ENCODE measurements at regions not wholly inside any gene's neighbourhood (a gene's known extent, or its start where the extent isn't known, plus 50 kb on each side); places are given as distances from the start of the nearest gene placed in this dataset.

DNA sequence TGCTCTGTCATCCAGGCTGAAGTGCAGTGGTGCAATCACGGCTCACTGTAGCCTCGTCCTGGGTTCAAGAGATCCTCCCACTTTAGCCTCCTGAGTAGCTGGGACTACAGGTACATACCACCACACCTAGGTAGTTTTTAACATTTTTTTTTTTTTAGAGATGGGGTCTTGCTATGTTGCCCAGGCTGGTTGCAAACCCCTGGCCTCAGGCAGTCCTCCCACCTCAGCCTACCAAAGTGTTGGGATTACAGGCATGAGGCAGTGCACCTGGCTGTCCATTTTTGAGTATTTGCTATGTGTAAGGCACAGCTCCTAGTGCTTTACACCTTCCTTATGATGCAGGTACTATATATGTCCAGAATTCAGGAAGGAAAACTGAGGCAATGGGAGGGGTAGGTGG, 138.8 kb upstream of the ZNF536 start:
- H3K4me1 Mint-ChIP-seq (ENCODE audit: low read depth) = no peaks in the 10 kb centered on the region
- no peak overlapping the region for H3K27ac Mint-ChIP-seq
- peaks cover 67% of the 10 kb centered on the region for H3K27me3 Mint-ChIP-seq
- H3K4me3 Mint-ChIP-seq = no peak overlapping the region
- H3K9me3 Mint-ChIP-seq = no peaks in the 10 kb centered on the region
- H3K36me3 Mint-ChIP-seq (ENCODE audit: low read depth) = no peaks in the 10 kb centered on the region

DNA sequence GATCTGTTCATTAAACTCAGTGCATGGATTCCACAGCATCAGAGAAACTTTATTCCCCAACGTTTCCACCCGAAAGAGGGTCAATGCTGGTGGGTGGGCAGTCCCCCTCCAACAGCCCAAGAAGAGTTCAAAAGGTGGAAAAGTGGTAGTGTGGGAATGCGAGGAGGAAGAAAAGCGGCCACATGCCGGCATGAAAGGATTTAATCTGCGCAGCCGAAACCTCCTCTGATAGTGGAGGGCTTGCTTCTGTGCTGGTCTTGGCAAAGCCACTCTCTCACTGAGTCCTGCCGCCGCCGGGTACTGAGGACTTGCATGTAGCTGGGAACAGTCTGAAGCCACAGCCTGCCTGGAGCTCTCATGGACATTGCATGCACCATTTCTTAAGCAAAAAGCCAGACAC, 136.2 kb upstream of the ZNF536 start:
- Mint-ChIP-seq H3K36me3 (ENCODE audit: low read depth) (no peaks in the 10 kb centered on the region), H3K4me3 (no peak overlapping the region), H3K9me3 (no peaks in the 10 kb centered on the region), H3K27me3 (peaks cover 47% of the 10 kb centered on the region), H3K27ac (no peak overlapping the region), H3K4me1 (ENCODE audit: low read depth) (no peaks in the 10 kb centered on the region)

DNA sequence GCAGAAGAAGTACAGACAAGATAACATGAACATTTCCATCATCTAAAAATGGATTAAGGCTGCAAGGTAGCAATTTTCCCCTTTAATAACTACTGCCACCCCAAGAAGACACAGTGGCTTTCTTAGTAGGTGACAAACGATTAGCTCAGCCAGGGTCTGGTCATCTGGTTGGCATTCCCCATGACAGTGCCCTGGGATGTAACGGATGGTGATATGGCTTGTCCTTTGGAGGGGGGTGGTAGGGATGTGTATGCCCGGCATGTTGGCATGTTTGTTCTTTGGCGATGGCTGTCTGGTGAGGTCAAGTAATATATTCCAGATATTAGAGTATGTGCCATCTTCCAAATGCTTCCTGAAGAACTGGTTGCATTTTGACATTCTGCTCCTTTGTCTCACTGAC, 135.6 kb upstream of the ZNF536 start:
- Mint-ChIP-seq H3K4me3 (no peak overlapping the region), H3K27ac (no peak overlapping the region), H3K27me3 (peaks cover 41% of the 10 kb centered on the region), H3K36me3 (ENCODE audit: low read depth) (no peaks in the 10 kb centered on the region), H3K9me3 (no peaks in the 10 kb centered on the region), H3K4me1 (ENCODE audit: low read depth) (no peaks in the 10 kb centered on the region)

DNA sequence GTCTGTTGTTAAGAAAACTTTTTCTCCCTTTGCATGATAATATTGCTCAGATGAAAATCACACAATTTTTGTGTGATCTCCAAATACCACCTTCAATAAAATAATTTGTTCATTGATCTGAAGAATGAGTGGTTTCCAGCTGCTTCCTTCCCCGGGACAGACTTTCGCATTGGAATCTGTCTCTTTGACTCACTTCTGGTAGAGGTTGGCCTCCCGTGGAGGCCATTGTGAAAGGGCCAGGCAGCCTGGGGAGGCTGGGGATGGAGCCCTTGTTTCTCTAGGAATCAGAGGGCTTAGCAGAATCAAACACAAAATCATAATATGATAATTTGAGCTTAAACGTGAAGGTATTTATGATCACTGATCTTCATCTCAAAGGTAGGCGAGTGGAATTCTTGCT, 135.0 kb upstream of the ZNF536 start:
- Mint-ChIP-seq H3K27ac (no peak overlapping the region), H3K27me3 (peaks cover 38% of the 10 kb centered on the region), H3K9me3 (no peaks in the 10 kb centered on the region), H3K36me3 (ENCODE audit: low read depth) (no peaks in the 10 kb centered on the region), H3K4me3 (no peak overlapping the region), H3K4me1 (ENCODE audit: low read depth) (no peaks in the 10 kb centered on the region)

DNA sequence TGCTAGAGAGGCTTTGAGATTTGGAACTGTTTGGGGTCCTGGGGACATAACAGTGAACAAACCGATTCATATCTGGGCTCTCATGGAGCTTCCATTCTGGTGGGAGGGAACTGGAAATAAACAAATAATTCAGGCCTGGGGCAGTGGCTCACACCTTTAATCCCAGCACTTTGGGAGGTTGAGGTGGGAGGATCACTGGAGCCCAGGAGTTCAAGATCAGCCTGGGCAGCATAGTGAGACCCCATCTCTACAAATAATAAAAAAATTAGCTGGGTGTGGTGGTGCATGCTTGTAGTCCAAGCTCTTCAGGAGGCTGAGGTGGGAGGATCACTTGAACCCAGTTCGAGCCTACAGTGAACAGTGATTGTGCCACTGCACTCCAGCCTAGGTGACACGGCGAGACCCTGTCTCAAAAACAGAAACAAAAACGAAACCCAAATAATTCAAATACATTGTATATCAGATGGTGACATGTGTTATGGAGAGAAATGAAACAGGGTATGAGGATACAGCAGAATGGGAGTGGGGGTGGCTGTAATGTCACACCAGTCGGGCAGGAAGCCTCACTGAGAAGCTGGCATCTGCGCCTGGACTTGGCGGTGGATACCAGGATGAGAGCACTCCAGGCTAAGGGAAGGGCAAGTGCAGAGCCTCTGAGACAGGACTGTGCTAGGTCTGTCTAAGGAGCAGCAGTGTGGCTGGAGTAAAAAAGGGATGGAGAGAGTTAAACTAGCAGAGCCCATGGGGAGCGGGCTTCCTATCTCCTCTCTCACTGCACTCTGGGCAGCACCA, 131.1 kb upstream of the ZNF536 start:
- Mint-ChIP-seq H3K27me3 (peaks cover 22% of the 10 kb centered on the region), H3K4me3 (no peak overlapping the region), H3K9me3 (no peaks in the 10 kb centered on the region), H3K4me1 (ENCODE audit: low read depth) (no peaks in the 10 kb centered on the region), H3K27ac (no peak overlapping the region), H3K36me3 (ENCODE audit: low read depth) (no peaks in the 10 kb centered on the region)

DNA sequence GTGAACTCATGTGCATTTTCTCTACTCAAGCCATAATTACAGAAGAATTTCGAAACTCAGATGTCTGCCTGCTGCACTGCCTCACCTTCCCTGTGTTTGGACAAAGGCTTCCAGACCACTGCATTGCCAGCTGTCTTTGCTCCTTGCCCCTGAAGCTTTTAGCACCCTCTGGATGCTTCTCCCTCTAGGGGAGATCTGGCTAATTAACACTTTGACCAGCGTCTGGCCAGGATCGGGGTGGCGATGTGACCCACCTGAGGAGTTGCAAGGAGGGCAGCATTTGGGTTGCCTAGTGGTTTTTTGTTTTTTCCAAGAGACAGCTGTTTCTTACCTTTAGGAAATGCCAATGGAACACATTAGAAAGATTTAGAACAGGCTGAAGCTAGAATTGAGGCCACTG, 127.7 kb upstream of the ZNF536 start:
- Mint-ChIP-seq H3K27ac (no peak overlapping the region), H3K36me3 (ENCODE audit: low read depth) (no peaks in the 10 kb centered on the region), H3K9me3 (no peaks in the 10 kb centered on the region), H3K4me1 (ENCODE audit: low read depth) (no peaks in the 10 kb centered on the region), H3K27me3 (peaks cover 4% of the 10 kb centered on the region), H3K4me3 (no peak overlapping the region)

DNA sequence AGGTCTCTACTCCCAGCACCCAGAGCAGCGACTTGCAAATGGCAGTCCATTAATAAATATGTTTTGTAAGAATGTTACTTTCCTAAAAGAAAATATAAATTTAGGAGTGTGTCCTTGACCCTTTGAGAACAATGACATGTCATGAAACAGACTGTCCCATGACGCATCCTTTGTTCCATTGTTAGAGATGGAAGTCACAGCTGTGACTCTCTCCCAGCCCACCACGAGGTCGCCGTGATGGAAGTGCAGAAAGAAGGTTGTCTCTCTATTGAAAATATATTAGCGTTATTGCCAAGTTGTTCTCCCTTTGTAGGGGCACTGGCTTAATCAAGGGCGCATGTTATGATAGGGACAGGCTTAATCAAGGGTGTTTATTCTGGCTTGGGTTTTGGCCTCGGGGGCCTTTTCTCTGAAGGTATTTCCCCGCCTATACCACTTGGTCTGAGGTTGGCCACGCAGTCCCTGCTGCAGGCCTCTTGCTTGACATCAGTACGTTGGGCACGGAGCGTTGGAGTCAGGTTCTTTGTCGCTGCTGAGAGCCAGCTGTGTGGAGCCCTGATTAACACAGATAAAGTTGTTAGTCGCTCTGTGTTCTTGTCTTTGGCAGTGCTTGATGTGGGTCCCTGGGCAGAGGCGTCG, 126.7 kb upstream of the ZNF536 start:
- Mint-ChIP-seq H3K27me3 (peaks cover 4% of the 10 kb centered on the region), H3K9me3 (no peaks in the 10 kb centered on the region), H3K4me1 (ENCODE audit: low read depth) (no peaks in the 10 kb centered on the region), H3K4me3 (no peak overlapping the region), H3K27ac (no peak overlapping the region), H3K36me3 (ENCODE audit: low read depth) (no peaks in the 10 kb centered on the region)

DNA sequence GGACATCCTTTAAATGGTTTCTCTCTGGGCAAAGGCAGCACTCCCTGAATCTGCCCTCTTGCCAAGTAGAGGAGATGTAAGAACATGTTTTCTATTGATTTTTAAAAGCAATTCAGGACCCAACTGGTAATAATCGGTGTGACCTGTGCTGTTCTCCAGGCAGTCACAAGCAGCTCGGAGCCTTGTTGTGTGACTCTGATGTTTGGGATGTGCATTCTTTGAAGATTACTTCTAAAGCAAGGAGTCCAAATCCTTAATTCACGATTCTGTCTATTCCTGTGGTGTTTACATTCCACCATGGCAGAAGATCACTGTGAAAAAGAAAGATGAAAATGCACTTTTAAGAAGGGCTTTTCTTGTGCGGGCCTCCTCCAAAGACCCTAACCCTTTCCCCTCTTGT, 122.3 kb upstream of the ZNF536 start:
- H3K9me3 Mint-ChIP-seq = no peaks in the 10 kb centered on the region
- H3K27ac Mint-ChIP-seq = no peak overlapping the region
- H3K27me3 Mint-ChIP-seq = peaks cover 37% of the 10 kb centered on the region
- H3K36me3 Mint-ChIP-seq (ENCODE audit: low read depth) = no peaks in the 10 kb centered on the region
- no peak overlapping the region for H3K4me3 Mint-ChIP-seq
- no peaks in the 10 kb centered on the region for H3K4me1 Mint-ChIP-seq (ENCODE audit: low read depth)

DNA sequence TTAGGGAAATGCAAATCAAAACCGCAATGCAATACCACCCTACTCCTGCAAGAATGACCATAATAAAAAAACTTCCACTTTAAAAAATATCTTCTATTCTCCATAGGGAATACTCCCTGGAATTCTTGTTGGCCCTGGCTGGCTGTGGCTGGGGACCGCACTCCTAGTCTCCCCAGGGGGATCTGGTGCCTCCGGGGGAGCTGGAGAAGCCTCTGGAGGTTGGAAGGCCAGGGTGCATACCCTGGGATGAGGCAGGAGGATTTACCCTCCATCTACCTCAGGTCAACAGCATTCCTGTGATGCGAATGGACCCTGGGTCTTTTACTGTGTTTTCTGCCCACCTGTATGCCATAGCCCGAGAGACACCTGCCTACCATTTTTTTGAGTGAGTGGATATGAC, 120.0 kb upstream of the ZNF536 start:
- Mint-ChIP-seq H3K27ac (no peak overlapping the region), H3K27me3 (peaks cover 55% of the 10 kb centered on the region), H3K4me1 (ENCODE audit: low read depth) (no peaks in the 10 kb centered on the region), H3K4me3 (no peak overlapping the region), H3K36me3 (ENCODE audit: low read depth) (no peaks in the 10 kb centered on the region), H3K9me3 (no peaks in the 10 kb centered on the region)

DNA sequence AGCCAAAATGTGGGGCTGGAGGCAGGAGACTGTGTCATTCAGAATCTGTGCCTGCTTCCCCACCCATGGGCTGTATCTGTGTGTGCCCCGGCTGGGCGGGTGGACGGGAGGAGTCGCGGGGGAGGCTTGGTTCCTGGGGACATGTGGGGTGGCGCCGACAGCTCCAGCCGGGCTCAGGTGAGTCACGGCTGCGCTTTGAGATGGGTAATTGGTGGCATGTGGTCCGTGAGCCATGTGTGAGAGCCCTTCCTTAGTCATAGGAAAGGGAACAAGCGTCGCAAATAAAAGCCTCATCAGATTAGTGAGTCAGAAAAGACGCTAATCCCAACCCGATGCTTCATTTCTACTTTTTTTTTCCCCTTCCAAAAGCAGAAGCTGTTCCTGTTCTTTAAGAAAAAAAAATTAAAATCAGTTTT, 118.6 kb upstream of the ZNF536 start:
- Mint-ChIP-seq H3K4me1 (ENCODE audit: low read depth) (no peaks in the 10 kb centered on the region), H3K36me3 (ENCODE audit: low read depth) (no peaks in the 10 kb centered on the region), H3K9me3 (no peaks in the 10 kb centered on the region), H3K27ac (no peak overlapping the region), H3K4me3 (no peak overlapping the region), H3K27me3 (peaks cover 60% of the 10 kb centered on the region)

DNA sequence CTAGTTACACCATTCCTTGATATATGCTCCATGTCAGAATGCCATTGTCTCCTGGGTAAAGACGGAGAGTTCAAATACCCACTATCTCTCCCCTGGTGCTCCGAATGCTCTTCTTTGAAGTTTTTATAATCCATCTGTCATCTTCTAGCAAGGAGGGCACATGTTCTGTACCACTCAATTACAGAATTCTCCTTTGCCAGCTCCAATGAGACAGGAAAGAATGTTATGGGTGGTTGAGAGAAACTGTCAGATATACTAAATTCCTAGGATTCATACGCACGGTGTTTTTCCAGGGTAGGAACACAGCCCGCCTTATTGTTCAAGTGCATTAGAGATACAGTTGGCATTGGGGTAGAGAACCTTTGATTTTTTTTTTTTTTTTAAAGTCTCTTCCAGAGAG, 118.0 kb upstream of the ZNF536 start:
- H3K9me3 Mint-ChIP-seq = no peaks in the 10 kb centered on the region
- no peaks in the 10 kb centered on the region for H3K36me3 Mint-ChIP-seq (ENCODE audit: low read depth)
- H3K27me3 Mint-ChIP-seq = peaks cover 60% of the 10 kb centered on the region
- H3K4me1 Mint-ChIP-seq (ENCODE audit: low read depth) = no peaks in the 10 kb centered on the region
- no peak overlapping the region for H3K27ac Mint-ChIP-seq
- H3K4me3 Mint-ChIP-seq = no peak overlapping the region

- Mint-ChIP-seq H3K9me3 (no peaks in the 10 kb centered on the region), H3K4me1 (ENCODE audit: low read depth) (no peaks in the 10 kb centered on the region), H3K27ac (no peak overlapping the region), H3K36me3 (ENCODE audit: low read depth) (no peaks in the 10 kb centered on the region), H3K4me3 (no peak overlapping the region), H3K27me3 (peaks cover 60% of the 10 kb centered on the region)
Measured at GRCh38 chr19:30254789-30255188, 117.4 kb upstream of the ZNF536 start.

GRCh38 chr19:30255791-30256495, 116.2 kb upstream of the ZNF536 start:
- no peaks in the 10 kb centered on the region for H3K36me3 Mint-ChIP-seq (ENCODE audit: low read depth)
- H3K27me3 Mint-ChIP-seq = peaks cover 66% of the 10 kb centered on the region
- H3K9me3 Mint-ChIP-seq = no peaks in the 10 kb centered on the region
- no peak overlapping the region for H3K27ac Mint-ChIP-seq
- H3K4me1 Mint-ChIP-seq (ENCODE audit: low read depth) = no peaks in the 10 kb centered on the region
- H3K4me3 Mint-ChIP-seq = no peak overlapping the region

GRCh38 chr19:30256496-30256850, 115.7 kb upstream of the ZNF536 start:
- peaks cover 65% of the 10 kb centered on the region for H3K27me3 Mint-ChIP-seq
- no peak overlapping the region for H3K27ac Mint-ChIP-seq
- no peaks in the 10 kb centered on the region for H3K36me3 Mint-ChIP-seq (ENCODE audit: low read depth)

GRCh38 chr19:30263830-30264381, 108.3 kb upstream of the ZNF536 start:
- Mint-ChIP-seq H3K27ac (no peak overlapping the region), H3K4me1 (ENCODE audit: low read depth) (no peaks in the 10 kb centered on the region), H3K36me3 (ENCODE audit: low read depth) (no peaks in the 10 kb centered on the region), H3K9me3 (no peaks in the 10 kb centered on the region), H3K27me3 (peaks cover 10% of the 10 kb centered on the region), H3K4me3 (no peak overlapping the region)

More at GRCh38 chr19:30256496-30256850, 115.7 kb upstream of the ZNF536 start:
- Mint-ChIP-seq H3K4me3 (no peak overlapping the region), H3K4me1 (ENCODE audit: low read depth) (no peaks in the 10 kb centered on the region), H3K9me3 (no peaks in the 10 kb centered on the region)

Data from stimulated activated naive CD8-positive, alpha-beta T cell treated with anti-CD3 and anti-CD28 coated beads, Interleukin-15, Interleukin-2, amounts not matched to agents 100 ng/mL and 50 ng/mL, for 24 hours (primary cell).